ENCODE measurements at regions not wholly inside any gene's neighbourhood (a gene's known extent, or its start where the extent isn't known, plus 50 kb on each side); places are given as distances from the start of the nearest gene placed in this dataset.

GRCh38 chr4:156247470-156247869, 293.8 kb upstream of the CTSO start:
- no peak overlapping the region for H3K27ac ChIP-seq (ENCODE audit: low read depth, low read length)
- H3K79me2 ChIP-seq (ENCODE audit: insufficient read depth, low read length): no peaks in the 10 kb centered on the region
- H3K9me3 ChIP-seq (ENCODE audit: insufficient read depth, low read length): no peaks in the 10 kb centered on the region
- H3K9ac ChIP-seq (ENCODE audit: low read length): no peak overlapping the region
- no peaks in the 10 kb centered on the region for H4K20me1 ChIP-seq (ENCODE audit: low read depth, low read length)
- no peaks in the 10 kb centered on the region for H3F3A ChIP-seq (ENCODE audit: insufficient read depth)
- TF ChIP-seq CTCF (IDR thresholded peaks at IDR 0.05; ENCODE audit: insufficient read depth, low read length, poor library complexity, severe bottlenecking): no peak
- no peak for TF ChIP-seq EZH2phosphoT487 (conservative IDR thresholded peaks at IDR 0.05; ENCODE audit: low read length)
- no peak overlapping the region for H2AFZ ChIP-seq (ENCODE audit: low read depth, low read length, severe bottlenecking)
- H3K27me3 ChIP-seq (ENCODE audit: low read length): no peaks in the 10 kb centered on the region
- H3K36me3 ChIP-seq (ENCODE audit: low read length): no peaks in the 10 kb centered on the region
- no peaks in the 10 kb centered on the region for H3K9me2 ChIP-seq (replicated peaks; ENCODE audit: insufficient read depth, low read length)
- H3K4me3 ChIP-seq (ENCODE audit: insufficient read depth, low read length, poor library complexity, severe bottlenecking): no peak overlapping the region
- no peak overlapping the region for H3K4me2 ChIP-seq (ENCODE audit: low read depth, low read length, poor library complexity, severe bottlenecking)

- no peak overlapping the region for H2AFZ ChIP-seq (ENCODE audit: low read depth, low read length, severe bottlenecking)
- H3K9me3 ChIP-seq (ENCODE audit: insufficient read depth, low read length): no peaks in the 10 kb centered on the region
- no peaks in the 10 kb centered on the region for H3F3A ChIP-seq (ENCODE audit: insufficient read depth)
Measured at GRCh38 chr4:156243015-156243414, 289.3 kb upstream of the CTSO start.

GRCh38 chr4:156242390-156242789, 288.7 kb upstream of the CTSO start:
- TF ChIP-seq EZH2phosphoT487 (conservative IDR thresholded peaks at IDR 0.05; ENCODE audit: low read length) (no peak), CTCF (IDR thresholded peaks at IDR 0.05; ENCODE audit: insufficient read depth, low read length, poor library complexity, severe bottlenecking) (no peak)
- Histone ChIP-seq H4K20me1 (ENCODE audit: low read depth, low read length) (no peaks in the 10 kb centered on the region), H3F3A (ENCODE audit: insufficient read depth) (no peaks in the 10 kb centered on the region), H3K4me2 (ENCODE audit: low read depth, low read length, poor library complexity, severe bottlenecking) (no peak overlapping the region), H3K27ac (ENCODE audit: low read depth, low read length) (no peak overlapping the region), H2AFZ (ENCODE audit: low read depth, low read length, severe bottlenecking) (no peak overlapping the region), H3K79me2 (ENCODE audit: insufficient read depth, low read length) (no peaks in the 10 kb centered on the region), H3K9me2 (replicated peaks; ENCODE audit: insufficient read depth, low read length) (no peaks in the 10 kb centered on the region), H3K36me3 (ENCODE audit: low read length) (no peaks in the 10 kb centered on the region), H3K9ac (ENCODE audit: low read length) (no peak overlapping the region), H3K4me3 (ENCODE audit: insufficient read depth, low read length, poor library complexity, severe bottlenecking) (no peak overlapping the region), H3K27me3 (ENCODE audit: low read length) (no peaks in the 10 kb centered on the region), H3K9me3 (ENCODE audit: insufficient read depth, low read length) (no peaks in the 10 kb centered on the region)

More at GRCh38 chr4:156243015-156243414, 289.3 kb upstream of the CTSO start:
- H4K20me1 ChIP-seq (ENCODE audit: low read depth, low read length): no peaks in the 10 kb centered on the region
- no peak overlapping the region for H3K4me3 ChIP-seq (ENCODE audit: insufficient read depth, low read length, poor library complexity, severe bottlenecking)
- H3K36me3 ChIP-seq (ENCODE audit: low read length): no peaks in the 10 kb centered on the region
- H3K9ac ChIP-seq (ENCODE audit: low read length): no peak overlapping the region
- no peaks in the 10 kb centered on the region for H3K79me2 ChIP-seq (ENCODE audit: insufficient read depth, low read length)
- no peaks in the 10 kb centered on the region for H3K27me3 ChIP-seq (ENCODE audit: low read length)
- H3K9me2 ChIP-seq (replicated peaks; ENCODE audit: insufficient read depth, low read length): no peaks in the 10 kb centered on the region
- H3K4me2 ChIP-seq (ENCODE audit: low read depth, low read length, poor library complexity, severe bottlenecking): no peak overlapping the region
- TF ChIP-seq EZH2phosphoT487 (conservative IDR thresholded peaks at IDR 0.05; ENCODE audit: low read length): no peak
- TF ChIP-seq CTCF (IDR thresholded peaks at IDR 0.05; ENCODE audit: insufficient read depth, low read length, poor library complexity, severe bottlenecking): no peak
- H3K27ac ChIP-seq (ENCODE audit: low read depth, low read length): no peak overlapping the region
